ENCODE measurements at regions not wholly inside any gene's neighbourhood (a gene's known extent, or its start where the extent isn't known, plus 50 kb on each side); places are given as distances from the start of the nearest gene placed in this dataset.
"Not testable (repeated sequence)": the region's sequence is repeated elsewhere in the genome, so short reads cannot be mapped to it uniquely, and the experiment has no call there.

DNA sequence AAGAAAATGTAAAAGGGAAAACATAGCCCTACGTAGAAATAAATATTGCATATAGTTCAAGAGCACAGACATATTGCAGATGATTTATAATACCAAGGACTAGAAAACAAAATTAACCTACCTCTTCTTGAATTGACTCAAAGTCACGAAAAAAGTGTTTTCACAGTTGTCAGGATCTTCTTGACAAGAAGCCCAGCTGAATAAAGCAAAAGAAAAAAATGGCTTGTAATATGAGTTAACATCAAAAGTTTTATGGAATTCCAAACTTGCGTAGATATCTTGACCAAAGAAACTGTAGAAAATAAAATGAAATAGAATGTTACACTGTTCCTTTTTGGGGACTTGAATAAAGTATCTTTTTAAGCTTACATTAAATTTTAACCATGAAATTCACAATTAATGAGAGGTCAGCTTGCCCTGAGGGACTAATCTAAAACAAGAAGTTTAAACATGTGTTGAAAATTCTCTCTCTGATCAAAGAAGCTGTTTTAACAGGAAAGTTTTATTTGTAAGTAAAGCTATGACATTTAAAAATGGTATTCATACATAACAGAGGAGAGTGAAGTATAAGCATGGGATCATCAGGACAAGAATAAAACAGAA, 133.1 kb upstream of the SEMA3C start:
- no peak overlapping the region for H3K27ac Mint-ChIP-seq
- no peaks in the 10 kb centered on the region for H3K27me3 Mint-ChIP-seq
- no peak for ATAC-seq
- peaks cover 12 to 38% of the 10 kb centered on the region in 2 donors for H3K9me3 Mint-ChIP-seq
- no peak overlapping the region for H3K4me3 Mint-ChIP-seq
- no peak for DNase-seq
- no peaks in the 10 kb centered on the region for H3K4me1 Mint-ChIP-seq

DNA sequence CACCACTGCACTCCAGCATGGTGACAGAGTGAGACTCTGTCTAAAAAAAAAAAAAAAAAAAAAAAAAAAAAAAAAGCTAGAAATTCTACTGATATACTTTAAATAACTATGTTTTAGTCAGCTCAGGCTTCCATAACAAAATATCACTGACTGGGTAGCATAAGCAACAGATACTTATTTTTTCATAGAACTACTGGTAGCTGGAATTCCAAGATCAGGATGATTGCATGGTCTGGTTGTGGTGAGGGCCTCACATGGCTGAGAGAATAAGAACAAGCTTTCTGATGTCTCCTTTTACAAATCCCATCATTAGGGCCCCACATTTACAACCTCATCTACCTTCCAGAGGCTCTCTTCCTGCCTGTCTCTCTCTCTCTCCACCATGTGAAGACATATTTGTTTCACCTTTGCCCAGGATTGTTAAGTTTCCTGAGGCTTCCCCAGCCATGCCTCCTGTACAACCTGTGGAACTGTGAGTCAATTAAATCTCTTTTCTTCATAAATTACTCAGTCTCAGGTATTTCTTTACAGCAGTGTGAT, 126.7 kb upstream of the SEMA3C start:
- no peak overlapping the region for H3K27ac Mint-ChIP-seq
- H3K27me3 Mint-ChIP-seq = no peaks in the 10 kb centered on the region
- ATAC-seq (no peak), DNase-seq (no peak)
- H3K4me3 Mint-ChIP-seq = no peak overlapping the region
- H3K9me3 Mint-ChIP-seq = peaks cover 8 to 34% of the 10 kb centered on the region in 2 donors
- no peaks in the 10 kb centered on the region for H3K4me1 Mint-ChIP-seq

DNA sequence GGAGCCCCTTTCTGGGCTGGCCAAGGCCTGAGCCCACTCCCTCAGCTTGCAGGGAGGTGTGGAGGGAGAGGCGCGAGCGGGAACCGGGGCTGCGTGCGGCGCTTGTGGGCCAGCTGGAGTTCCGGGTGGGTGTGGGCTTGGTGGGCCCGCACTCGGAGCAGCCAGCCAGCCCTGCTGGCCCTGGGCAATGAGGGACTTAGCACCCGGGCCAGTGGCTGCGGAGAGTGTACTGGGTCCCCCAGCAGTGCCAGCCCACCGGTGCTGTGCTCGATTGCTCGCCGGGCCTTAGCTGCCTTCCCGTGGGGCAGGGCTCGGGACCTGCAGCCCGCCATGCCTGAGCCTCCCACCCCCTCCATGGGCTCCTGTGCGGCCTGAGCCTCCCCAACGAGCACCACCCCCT, 123.8 kb upstream of the SEMA3C start:
- not testable (repeated sequence) for ATAC-seq, DNase-seq, H3K27me3 Mint-ChIP-seq, H3K4me3 Mint-ChIP-seq, H3K27ac Mint-ChIP-seq, H3K4me1 Mint-ChIP-seq
- H3K9me3 Mint-ChIP-seq = peaks cover 0 to 23% of the 10 kb centered on the region in 2 donors

DNA sequence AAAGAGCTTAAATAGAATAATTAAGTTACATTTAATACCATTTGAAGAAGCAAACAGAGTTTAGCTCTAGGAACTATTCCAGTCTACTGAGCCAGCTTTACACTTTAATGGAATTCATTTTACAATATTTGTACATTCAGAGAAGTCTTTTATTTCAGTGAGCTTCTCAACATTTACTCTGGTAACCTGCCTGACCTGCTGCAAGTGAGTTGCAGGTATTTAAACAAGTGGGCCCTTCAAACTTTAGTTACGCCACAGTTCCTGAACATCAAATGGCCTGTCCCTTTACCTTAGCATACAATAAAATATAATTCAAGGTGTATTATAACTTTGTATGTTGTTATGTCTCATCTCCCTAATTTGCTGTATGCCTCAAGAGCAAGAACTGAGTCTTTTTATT, 121.6 kb upstream of the SEMA3C start:
- no peak for ATAC-seq
- Mint-ChIP-seq H3K9me3 (peaks cover 2 to 12% of the 10 kb centered on the region in 2 donors), H3K27ac (no peak overlapping the region)

DNA sequence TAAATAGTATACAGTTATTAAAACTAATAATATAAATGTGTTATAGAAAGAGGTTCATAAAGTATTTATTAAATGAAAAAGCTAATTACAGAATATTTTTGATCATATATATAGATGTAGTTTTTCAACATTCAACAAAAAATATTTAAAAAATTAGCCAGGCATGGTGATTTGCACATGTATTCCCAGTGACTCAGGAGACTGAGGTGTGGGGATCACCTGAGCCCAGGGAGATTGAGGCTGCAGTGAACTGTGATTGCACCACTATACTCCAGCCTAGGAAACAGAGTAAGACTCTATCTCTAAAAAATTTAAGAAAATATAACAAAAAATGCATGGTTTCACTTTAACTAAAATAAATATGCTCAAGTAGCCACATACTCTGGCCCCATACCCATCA, 118.0 kb upstream of the SEMA3C start:
- no peaks in the 10 kb centered on the region for H3K4me1 Mint-ChIP-seq
- H3K9me3 Mint-ChIP-seq = peaks cover 7 to 8% of the 10 kb centered on the region in 2 donors
- H3K27ac Mint-ChIP-seq = no peak overlapping the region
- H3K4me3 Mint-ChIP-seq = no peak overlapping the region
- DNase-seq (no peak), ATAC-seq (no peak)
- H3K27me3 Mint-ChIP-seq = no peaks in the 10 kb centered on the region

More for the DNA sequence above, 121.6 kb upstream of the SEMA3C start:
- no peak for DNase-seq
- Mint-ChIP-seq H3K27me3 (no peaks in the 10 kb centered on the region), H3K4me3 (no peak overlapping the region), H3K4me1 (no peaks in the 10 kb centered on the region)

DNA sequence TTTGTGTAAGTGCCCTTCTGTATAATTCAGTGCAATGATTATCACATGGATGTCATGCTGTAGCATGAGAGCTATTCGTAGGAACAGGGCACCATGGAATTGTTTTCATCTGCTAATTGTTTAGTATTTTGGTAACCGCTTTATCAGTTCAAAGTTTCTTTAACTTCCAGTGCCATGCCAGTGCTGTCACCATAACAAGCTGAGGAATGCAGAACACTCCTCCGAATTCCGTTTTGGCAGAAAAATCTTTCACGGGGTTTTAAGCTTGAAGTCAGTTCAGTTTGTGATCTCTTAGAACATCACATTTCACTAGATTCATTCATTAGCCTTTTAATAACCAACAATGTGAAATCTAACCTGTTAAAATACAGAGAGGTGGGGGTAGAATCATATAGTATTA, 117.2 kb upstream of the SEMA3C start:
- DNase-seq (no peak), ATAC-seq (no peak)
- Mint-ChIP-seq H3K9me3 (peaks cover 7 to 8% of the 10 kb centered on the region in 2 donors), H3K27ac (no peak overlapping the region), H3K27me3 (no peaks in the 10 kb centered on the region), H3K4me3 (no peak overlapping the region), H3K4me1 (no peaks in the 10 kb centered on the region)

DNA sequence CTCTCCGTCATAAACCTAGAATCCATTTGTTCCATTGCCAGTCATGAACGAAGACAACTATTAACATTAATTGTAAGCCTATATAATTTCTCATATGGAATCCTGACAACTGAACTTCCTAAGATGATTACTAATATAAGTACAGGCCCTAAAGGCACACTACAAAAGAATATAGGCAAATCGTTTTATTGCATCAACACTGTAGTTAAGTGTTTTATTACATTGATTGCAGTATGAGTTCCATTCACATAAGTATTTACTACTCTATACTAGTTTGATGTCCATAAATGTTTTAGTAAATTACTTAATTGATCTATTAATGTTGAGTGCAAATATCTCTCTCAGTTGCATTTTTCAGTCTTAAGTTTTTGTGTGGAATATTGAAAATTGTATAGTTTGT, 113.1 kb upstream of the SEMA3C start:
- H3K9me3 Mint-ChIP-seq = peaks cover 7 to 8% of the 10 kb centered on the region in 2 donors
- no peaks in the 10 kb centered on the region for H3K4me1 Mint-ChIP-seq
- no peaks in the 10 kb centered on the region for H3K27me3 Mint-ChIP-seq
- no peak for DNase-seq
- H3K4me3 Mint-ChIP-seq = no peak overlapping the region
- ATAC-seq = no peak
- no peak overlapping the region for H3K27ac Mint-ChIP-seq

DNA sequence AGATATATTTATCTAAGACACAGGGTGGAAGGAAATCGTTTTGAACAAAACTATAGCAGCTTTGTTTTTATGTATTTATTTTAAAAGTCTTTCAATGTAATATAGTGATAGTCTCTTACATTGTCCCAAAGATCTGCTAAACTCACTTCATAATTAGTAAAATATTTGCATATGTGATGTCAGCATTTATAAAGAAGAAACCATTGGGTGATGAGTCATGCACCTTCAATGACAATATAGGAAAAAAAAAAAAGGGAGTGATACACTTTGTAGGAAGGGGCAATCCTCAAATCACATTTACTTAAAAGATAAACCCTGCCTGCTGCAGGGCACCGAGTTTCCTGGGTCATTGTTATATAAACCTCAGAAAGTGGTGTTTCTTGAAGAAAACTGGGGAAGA, 112.4 kb upstream of the SEMA3C start:
- H3K27ac Mint-ChIP-seq = no peak overlapping the region
- no peaks in the 10 kb centered on the region for H3K27me3 Mint-ChIP-seq
- no peak overlapping the region for H3K4me3 Mint-ChIP-seq
- H3K4me1 Mint-ChIP-seq = no peaks in the 10 kb centered on the region
- H3K9me3 Mint-ChIP-seq = peaks cover 7 to 8% of the 10 kb centered on the region in 2 donors
- no peak for ATAC-seq
- DNase-seq = no peak

DNA sequence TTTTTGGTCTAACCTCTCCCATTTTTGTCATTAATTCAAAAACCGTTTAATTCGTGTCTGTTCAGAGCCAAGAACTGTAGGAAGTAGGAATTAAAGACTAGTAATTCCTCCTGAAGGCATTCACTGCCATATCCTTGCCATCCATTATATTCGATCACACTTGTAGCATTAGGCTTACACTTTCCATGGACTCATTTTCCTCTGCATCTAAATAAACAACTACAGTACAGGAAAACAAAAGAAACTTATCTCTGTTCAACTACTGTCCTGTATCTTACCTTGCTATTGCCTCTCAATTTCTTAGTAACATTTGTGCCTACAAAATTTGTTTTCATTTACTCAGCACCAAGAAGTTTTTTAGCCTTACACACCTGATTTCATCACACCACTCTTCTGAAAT, 111.6 kb upstream of the SEMA3C start:
- H3K4me1 Mint-ChIP-seq = no peaks in the 10 kb centered on the region
- DNase-seq (no peak), ATAC-seq (no peak)
- no peaks in the 10 kb centered on the region for H3K27me3 Mint-ChIP-seq
- H3K4me3 Mint-ChIP-seq = no peak overlapping the region
- peaks cover 4 to 5% of the 10 kb centered on the region in 2 donors for H3K9me3 Mint-ChIP-seq
- H3K27ac Mint-ChIP-seq = no peak overlapping the region

DNA sequence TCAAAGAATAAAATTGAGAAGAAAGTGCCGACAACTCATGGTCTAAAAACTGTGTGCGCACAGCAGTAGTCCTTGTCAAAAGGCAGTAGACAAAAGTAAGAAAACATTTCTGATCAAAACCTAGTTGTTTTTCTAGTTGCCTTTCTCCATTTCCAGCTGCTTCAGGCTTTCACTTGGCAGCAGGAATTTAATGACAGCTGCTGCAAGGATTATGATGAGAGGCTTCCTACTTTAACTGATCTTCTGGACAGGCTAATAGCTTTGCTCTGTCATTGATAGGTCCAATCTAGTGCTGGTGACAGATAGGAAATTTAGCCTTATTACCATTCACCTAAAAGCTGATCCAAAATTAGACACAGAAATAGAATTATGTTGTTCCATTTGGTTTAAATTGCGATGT, 110.7 kb upstream of the SEMA3C start:
- no peaks in the 10 kb centered on the region for H3K4me1 Mint-ChIP-seq
- H3K27me3 Mint-ChIP-seq = no peaks in the 10 kb centered on the region
- H3K9me3 Mint-ChIP-seq = no peaks in the 10 kb centered on the region
- no peak overlapping the region for H3K27ac Mint-ChIP-seq
- ATAC-seq = no peak
- no peak overlapping the region for H3K4me3 Mint-ChIP-seq
- DNase-seq = no peak

DNA sequence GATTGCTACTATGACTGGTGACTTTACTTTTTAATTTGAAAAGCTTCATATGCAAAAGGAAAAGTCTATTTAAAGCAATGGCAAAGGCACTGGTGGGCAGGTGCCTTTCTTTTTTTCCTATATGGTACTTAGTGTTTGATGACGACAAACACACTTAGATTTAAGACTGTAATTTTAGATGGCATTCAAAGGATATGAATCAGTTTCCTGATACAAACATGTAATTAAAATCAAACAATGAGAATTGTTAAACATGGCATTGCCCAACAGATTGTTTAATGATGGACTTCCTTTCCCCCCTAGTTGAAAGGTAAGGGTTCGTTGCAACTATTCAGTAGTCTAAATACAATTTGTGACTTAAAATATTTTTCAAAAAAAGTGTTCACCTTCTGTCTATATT, 106.5 kb upstream of the SEMA3C start:
- ATAC-seq (no peak), DNase-seq (no peak)
- Mint-ChIP-seq H3K27me3 (no peaks in the 10 kb centered on the region), H3K27ac (no peak overlapping the region), H3K4me3 (no peak overlapping the region), H3K4me1 (no peaks in the 10 kb centered on the region), H3K9me3 (peaks cover 0 to 7% of the 10 kb centered on the region in 2 donors)

DNA sequence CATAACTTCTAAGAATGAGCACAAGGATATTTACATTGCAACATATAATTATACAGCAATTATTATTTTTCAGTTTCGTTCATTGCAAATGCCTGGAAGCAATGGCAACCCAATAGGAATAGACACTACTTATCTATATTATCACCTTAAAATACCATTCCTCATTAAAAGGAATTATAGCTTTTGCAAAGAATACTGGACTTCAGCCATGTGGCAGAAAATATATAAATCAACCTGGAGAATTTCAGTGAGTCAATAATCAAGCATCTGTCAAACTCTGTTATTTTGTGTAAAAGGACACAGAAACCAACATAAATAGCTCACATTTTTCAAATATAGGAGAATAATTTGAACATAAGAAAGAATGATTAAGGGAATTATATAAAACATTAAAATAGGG, 96.1 kb upstream of the SEMA3C start:
- Mint-ChIP-seq H3K27me3 (no peaks in the 10 kb centered on the region), H3K9me3 (peaks cover 3 to 9% of the 10 kb centered on the region in 2 donors), H3K4me1 (no peaks in the 10 kb centered on the region), H3K4me3 (no peak overlapping the region), H3K27ac (no peak overlapping the region)
- DNase-seq (no peak), ATAC-seq (no peak)

DNA sequence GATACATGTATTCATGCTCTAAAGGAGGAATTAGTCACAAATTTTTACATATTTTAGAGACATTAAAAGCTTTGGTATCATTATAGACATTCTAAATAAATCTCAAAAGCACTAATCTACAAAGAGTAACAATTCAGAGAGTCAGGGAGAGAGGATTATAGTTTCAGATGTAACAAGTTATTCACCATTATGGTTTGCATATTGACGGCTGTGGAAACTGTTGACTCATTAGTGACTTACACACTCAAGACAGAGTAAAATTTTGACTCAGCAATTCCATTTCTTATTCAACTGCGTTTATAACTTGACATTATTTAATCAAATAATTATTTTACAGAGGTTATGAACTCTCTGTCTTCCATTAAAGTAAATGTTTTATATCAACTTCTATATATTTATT, 95.4 kb upstream of the SEMA3C start:
- peaks cover 3 to 9% of the 10 kb centered on the region in 2 donors for H3K9me3 Mint-ChIP-seq
- ATAC-seq = no peak
- H3K27me3 Mint-ChIP-seq = no peaks in the 10 kb centered on the region
- no peak overlapping the region for H3K27ac Mint-ChIP-seq
- no peak for DNase-seq
- no peak overlapping the region for H3K4me3 Mint-ChIP-seq
- no peaks in the 10 kb centered on the region for H3K4me1 Mint-ChIP-seq

DNA sequence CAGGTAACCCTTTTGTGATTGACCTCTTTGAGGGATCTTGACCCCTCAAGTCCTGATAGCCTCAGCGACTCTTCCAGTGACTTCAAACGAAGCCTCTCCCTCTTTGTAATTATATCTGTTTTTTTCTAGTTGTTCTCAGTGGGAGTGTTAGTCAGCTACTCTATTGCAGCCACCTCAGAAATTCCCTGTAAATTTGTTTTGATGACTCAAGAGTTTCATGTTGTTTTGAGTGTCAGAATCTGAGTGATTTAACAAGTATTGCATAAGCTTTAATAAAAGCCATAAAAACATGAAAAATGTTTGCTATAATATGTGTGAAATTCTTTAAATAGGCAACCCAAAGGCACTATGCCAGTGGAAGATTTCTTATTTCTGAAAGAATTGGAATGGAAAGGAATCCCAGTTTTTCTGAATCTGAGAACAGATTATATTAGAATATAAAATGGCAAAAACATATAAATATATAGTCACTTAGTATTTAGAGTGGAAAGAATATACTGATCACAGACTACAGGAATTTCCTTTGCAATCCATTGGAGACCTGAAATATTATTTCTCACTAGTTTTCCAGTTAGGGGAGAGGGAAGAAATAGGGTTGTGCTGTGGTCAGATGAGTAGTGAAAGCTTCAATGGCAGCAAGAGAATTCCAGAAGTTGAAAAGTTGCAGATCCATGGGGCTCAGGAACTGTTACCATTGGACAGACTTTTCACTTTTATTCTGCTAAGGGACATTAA, 94.4 kb upstream of the SEMA3C start:
- no peak overlapping the region for H3K27ac Mint-ChIP-seq
- H3K9me3 Mint-ChIP-seq = peaks cover 3 to 9% of the 10 kb centered on the region in 2 donors
- no peak for ATAC-seq

DNA sequence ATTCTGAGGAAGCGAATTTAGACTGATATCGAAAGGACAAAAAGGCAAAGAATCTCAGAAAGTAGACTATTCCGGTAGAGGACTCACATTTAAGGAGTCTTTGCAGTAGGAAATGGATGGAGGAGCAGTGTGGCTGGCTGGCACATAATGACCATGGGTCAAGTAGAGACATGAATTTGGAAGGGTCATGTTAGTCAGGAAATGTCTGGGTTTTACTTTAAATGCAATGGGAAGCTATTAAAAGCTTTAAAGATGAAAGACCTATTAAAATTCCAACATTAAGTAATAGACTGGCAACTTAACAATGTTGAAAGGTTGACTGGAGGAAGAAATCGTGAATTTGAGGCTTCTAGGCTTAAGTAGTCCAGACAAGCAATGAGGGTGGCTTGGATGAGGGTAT, 90.0 kb upstream of the SEMA3C start:
- Mint-ChIP-seq H3K27ac (no peak overlapping the region), H3K4me3 (no peak overlapping the region), H3K9me3 (peaks cover 7 to 9% of the 10 kb centered on the region in 2 donors), H3K4me1 (no peaks in the 10 kb centered on the region), H3K27me3 (no peaks in the 10 kb centered on the region)
- no peak for ATAC-seq
- DNase-seq = no peak

More for the DNA sequence above, 94.4 kb upstream of the SEMA3C start:
- no peak overlapping the region for H3K4me3 Mint-ChIP-seq
- no peaks in the 10 kb centered on the region for H3K4me1 Mint-ChIP-seq
- no peaks in the 10 kb centered on the region for H3K27me3 Mint-ChIP-seq
- no peak for DNase-seq

DNA sequence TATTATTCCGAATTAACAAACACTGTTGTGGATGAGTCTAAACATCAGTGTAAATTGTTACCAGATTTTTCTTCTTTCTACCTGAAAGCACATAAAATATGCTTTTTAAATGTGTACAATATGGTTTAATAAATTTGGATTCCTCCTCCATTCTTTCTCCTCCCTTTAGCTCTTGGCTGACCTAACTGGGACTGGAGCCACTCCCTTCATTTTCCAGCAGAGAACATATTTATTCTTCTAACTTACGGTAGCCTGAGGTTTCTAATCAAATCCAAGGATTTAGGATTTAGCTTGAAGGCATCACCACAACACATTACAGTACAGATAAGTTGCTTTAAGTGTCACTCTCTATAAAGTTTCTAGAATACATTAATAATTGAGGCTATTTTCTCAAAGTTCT, 88.2 kb upstream of the SEMA3C start:
- H3K9me3 Mint-ChIP-seq = peaks cover 0 to 3% of the 10 kb centered on the region in 2 donors
- DNase-seq = no peak
- no peak for ATAC-seq
- H3K4me3 Mint-ChIP-seq = no peak overlapping the region
- H3K27me3 Mint-ChIP-seq = no peaks in the 10 kb centered on the region
- H3K4me1 Mint-ChIP-seq = no peaks in the 10 kb centered on the region
- no peak overlapping the region for H3K27ac Mint-ChIP-seq
